ENCODE measurements at regions not wholly inside any gene's neighbourhood (a gene's known extent, or its start where the extent isn't known, plus 50 kb on each side); places are given as distances from the start of the nearest gene placed in this dataset.

- Histone ChIP-seq H3K4me1 (ENCODE audit: control insufficient read depth in 1 of 2, insufficient read depth in 2 of 2, low read length in 2 of 2) (no peaks in the 10 kb centered on the region), H3K4me2 (replicated peaks; ENCODE audit: extremely low read depth, low read length, poor library complexity, severe bottlenecking) (no peak overlapping the region), H3K9me3 (replicated peaks in 1 of 2; ENCODE audit: control insufficient read depth in 1 of 2, insufficient read depth in 1 of 2, low read length in 2 of 2) (no peaks in the 10 kb centered on the region), H3K79me2 (ENCODE audit: insufficient read depth, low read length) (no peaks in the 10 kb centered on the region), H3K27me3 (ENCODE audit: control insufficient read depth in 2 of 2, insufficient read depth in 2 of 2, low read length in 2 of 2) (no peaks in the 10 kb centered on the region), H3K9ac (ENCODE audit: insufficient read depth, low read length, poor library complexity, severe bottlenecking) (no peak overlapping the region), H3K27ac (ENCODE audit: low read depth in 1 of 2, low read length in 2 of 2) (no peak overlapping the region), H3K4me3 (replicated peaks in 1 of 3; ENCODE audit: low read depth in 2 of 3, low read length in 3 of 3) (no peak overlapping the region), H4K20me1 (ENCODE audit: insufficient read depth, low read length) (no peaks in the 10 kb centered on the region), H2AFZ (ENCODE audit: insufficient read depth, low read depth, low read length, poor library complexity, severe bottlenecking) (no peak overlapping the region), H3K36me3 (replicated peaks in 1 of 2; ENCODE audit: control insufficient read depth in 1 of 2, insufficient read depth in 2 of 2, low read length in 2 of 2) (no peaks in the 10 kb centered on the region)
- TF ChIP-seq, protein P1, sequence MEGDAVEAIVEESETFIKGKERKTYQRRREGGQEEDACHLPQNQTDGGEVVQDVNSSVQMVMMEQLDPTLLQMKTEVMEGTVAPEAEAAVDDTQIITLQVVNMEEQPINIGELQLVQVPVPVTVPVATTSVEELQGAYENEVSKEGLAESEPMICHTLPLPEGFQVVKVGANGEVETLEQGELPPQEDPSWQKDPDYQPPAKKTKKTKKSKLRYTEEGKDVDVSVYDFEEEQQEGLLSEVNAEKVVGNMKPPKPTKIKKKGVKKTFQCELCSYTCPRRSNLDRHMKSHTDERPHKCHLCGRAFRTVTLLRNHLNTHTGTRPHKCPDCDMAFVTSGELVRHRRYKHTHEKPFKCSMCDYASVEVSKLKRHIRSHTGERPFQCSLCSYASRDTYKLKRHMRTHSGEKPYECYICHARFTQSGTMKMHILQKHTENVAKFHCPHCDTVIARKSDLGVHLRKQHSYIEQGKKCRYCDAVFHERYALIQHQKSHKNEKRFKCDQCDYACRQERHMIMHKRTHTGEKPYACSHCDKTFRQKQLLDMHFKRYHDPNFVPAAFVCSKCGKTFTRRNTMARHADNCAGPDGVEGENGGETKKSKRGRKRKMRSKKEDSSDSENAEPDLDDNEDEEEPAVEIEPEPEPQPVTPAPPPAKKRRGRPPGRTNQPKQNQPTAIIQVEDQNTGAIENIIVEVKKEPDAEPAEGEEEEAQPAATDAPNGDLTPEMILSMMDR (IDR thresholded peaks at IDR 0.05) = no peak
- H3K27me3 Mint-ChIP-seq (ENCODE audit: low read depth in 3 of 3) = peaks cover 1 to 6% (median 6%) of the 10 kb centered on the region in 3 donors
- WGBS (ENCODE audit: insufficient coverage) = 0% methylated on average over 5 of the region's 7 CpGs
- H3K4me1 Mint-ChIP-seq = peaks cover 3% of the 10 kb centered on the region
- intact Hi-C loops (cut with micrococcal nuclease) = no loop called here
- H3K4me3 Mint-ChIP-seq = no peak overlapping the region
- no peak overlapping the region for H3K27ac Mint-ChIP-seq
- no peaks in the 10 kb centered on the region for H3K36me3 Mint-ChIP-seq
- H3K9me3 Mint-ChIP-seq = peaks cover 0 to under 1% (median 0%) of the 10 kb centered on the region in 7 donors
- no peak for DNase-seq
Observed at GRCh38 chr18:73975266-73975665, 172.4 kb downstream of the FBXO15 start.

DNA sequence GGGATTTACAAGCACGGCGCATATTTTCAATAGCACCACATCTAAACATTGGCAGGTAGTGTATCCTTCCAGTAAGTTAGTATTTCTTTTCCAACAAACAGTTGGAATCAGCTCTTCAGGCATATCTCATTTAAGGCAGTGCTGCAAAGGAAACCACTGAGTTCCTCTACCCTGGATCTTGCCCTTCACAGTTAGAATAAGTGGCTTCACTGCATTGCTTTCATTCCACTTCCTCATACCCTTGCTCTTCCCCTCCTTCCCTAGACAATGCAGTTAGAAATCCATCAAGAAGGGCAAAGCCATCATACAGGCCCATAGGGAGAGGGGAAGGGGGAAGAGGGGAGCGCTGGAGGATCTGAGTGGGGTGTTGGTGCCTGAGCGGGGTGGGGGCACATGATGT is 173.7 kb downstream of the FBXO15 start:
- H3K9me3 Mint-ChIP-seq = no peaks in the 10 kb centered on the region
- peaks cover 3% of the 10 kb centered on the region for H3K4me1 Mint-ChIP-seq
- no peak for DNase-seq
- no peaks in the 10 kb centered on the region for H3K36me3 Mint-ChIP-seq
- Histone ChIP-seq H3K4me1 (ENCODE audit: control insufficient read depth in 1 of 2, insufficient read depth in 2 of 2, low read length in 2 of 2) (no peaks in the 10 kb centered on the region), H3K9ac (ENCODE audit: insufficient read depth, low read length, poor library complexity, severe bottlenecking) (no peak overlapping the region), H3K4me3 (replicated peaks in 1 of 3; ENCODE audit: low read depth in 2 of 3, low read length in 3 of 3) (no peak overlapping the region), H3K79me2 (ENCODE audit: insufficient read depth, low read length) (no peaks in the 10 kb centered on the region), H3K9me3 (replicated peaks in 1 of 2; ENCODE audit: control insufficient read depth in 1 of 2, insufficient read depth in 1 of 2, low read length in 2 of 2) (no peaks in the 10 kb centered on the region), H3K36me3 (replicated peaks in 1 of 2; ENCODE audit: control insufficient read depth in 1 of 2, insufficient read depth in 2 of 2, low read length in 2 of 2) (no peaks in the 10 kb centered on the region), H3K27me3 (ENCODE audit: control insufficient read depth in 2 of 2, insufficient read depth in 2 of 2, low read length in 2 of 2) (no peaks in the 10 kb centered on the region), H4K20me1 (ENCODE audit: insufficient read depth, low read length) (no peaks in the 10 kb centered on the region), H3K27ac (ENCODE audit: low read depth in 1 of 2, low read length in 2 of 2) (no peak overlapping the region), H2AFZ (ENCODE audit: insufficient read depth, low read depth, low read length, poor library complexity, severe bottlenecking) (no peak overlapping the region), H3K4me2 (replicated peaks; ENCODE audit: extremely low read depth, low read length, poor library complexity, severe bottlenecking) (no peak overlapping the region)
- intact Hi-C loops (cut with micrococcal nuclease) = no loop called here
- TF ChIP-seq, protein P1 (IDR thresholded peaks at IDR 0.05) = no peak
- 91% methylated on average over 4 of the region's 4 CpGs for WGBS (ENCODE audit: insufficient coverage)
- H3K4me3 Mint-ChIP-seq = no peak overlapping the region
- H3K27ac Mint-ChIP-seq = no peak overlapping the region
- peaks cover 3 to 7% (median 3%) of the 10 kb centered on the region in 3 donors for H3K27me3 Mint-ChIP-seq (ENCODE audit: low read depth in 3 of 3)

Measured in CD14-positive monocyte (primary cell).